ENCODE measurements at regions not wholly inside any gene's neighbourhood (a gene's known extent, or its start where the extent isn't known, plus 50 kb on each side); places are given as distances from the start of the nearest gene placed in this dataset.

DNA sequence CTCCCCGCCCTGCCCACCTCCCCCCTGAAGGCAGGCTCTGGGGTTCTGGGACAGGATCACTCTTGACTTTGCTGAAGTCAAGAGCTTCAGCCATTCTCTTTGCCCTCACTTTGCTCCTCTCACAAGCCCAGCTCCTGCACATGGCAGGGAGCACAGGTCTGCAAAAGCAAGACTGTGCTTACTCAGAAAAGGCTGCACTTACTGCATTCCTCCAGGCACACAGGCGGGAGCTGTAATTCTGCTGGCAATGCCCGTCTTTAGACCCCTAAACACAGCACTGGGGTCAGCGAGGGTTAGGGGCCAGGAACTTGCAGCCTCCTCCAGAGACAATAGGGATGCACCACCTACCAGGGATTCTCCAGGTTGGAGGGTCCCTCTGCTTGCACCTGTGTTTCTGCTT, 523.7 kb downstream of the TCERG1L start:
- TF ChIP-seq EZH2 (IDR thresholded peaks at IDR 0.05; ENCODE audit: borderline replicate concordance, low read depth, low read length, poor library complexity, severe bottlenecking) = no peak
- TF ChIP-seq, protein P1, sequence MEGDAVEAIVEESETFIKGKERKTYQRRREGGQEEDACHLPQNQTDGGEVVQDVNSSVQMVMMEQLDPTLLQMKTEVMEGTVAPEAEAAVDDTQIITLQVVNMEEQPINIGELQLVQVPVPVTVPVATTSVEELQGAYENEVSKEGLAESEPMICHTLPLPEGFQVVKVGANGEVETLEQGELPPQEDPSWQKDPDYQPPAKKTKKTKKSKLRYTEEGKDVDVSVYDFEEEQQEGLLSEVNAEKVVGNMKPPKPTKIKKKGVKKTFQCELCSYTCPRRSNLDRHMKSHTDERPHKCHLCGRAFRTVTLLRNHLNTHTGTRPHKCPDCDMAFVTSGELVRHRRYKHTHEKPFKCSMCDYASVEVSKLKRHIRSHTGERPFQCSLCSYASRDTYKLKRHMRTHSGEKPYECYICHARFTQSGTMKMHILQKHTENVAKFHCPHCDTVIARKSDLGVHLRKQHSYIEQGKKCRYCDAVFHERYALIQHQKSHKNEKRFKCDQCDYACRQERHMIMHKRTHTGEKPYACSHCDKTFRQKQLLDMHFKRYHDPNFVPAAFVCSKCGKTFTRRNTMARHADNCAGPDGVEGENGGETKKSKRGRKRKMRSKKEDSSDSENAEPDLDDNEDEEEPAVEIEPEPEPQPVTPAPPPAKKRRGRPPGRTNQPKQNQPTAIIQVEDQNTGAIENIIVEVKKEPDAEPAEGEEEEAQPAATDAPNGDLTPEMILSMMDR (conservative IDR thresholded peaks at IDR 0.05; ENCODE audit: low read depth, low read length) = no peak

All from A673 (cell line).